ENCODE measurements at regions not wholly inside any gene's neighbourhood (a gene's known extent, or its start where the extent isn't known, plus 50 kb on each side); places are given as distances from the start of the nearest gene placed in this dataset.

- DNase-seq: no peak
Measured at GRCh38 chr10:29403208-29403607, 114.3 kb downstream of the LYZL1 start.

- no peak for DNase-seq
Measured at GRCh38 chr10:29407280-29407858, 118.5 kb downstream of the LYZL1 start.

Measured in stimulated activated naive CD4-positive, alpha-beta T cell treated with Interleukin-2 at 50 U/mL for 16 hours (primary cell).